K562 (cell line): ENCODE measurements at regions not wholly inside any gene's neighbourhood (a gene's known extent, or its start where the extent isn't known, plus 50 kb on each side); places are given as distances from the start of the nearest gene placed in this dataset.

Experiments used
- ATAC-seq: fragments of 200-7000 bp; cut with Tn5 transposase; 3 replicates; pipeline ENCODE4 v1.9.1; 2020; ENCODE audit warnings: moderate library complexity
- BruUV-seq: library from RNA; stranded (reverse); fragments of 400-500 nt; replicated peaks from 2 replicates; lab custom pipeline; 2021; lab: Mats Ljungman, UMichigan
- CTCF ChIA-PET: fragments of 300-600 bp; formaldehyde crosslinking; extraction: SDS; loops from one replicate; lab custom pipeline; 2021; ENCODE audit warnings: low intra/inter-chr PET ratio; lab: Yijun Ruan, JAX
- POLR2A ChIA-PET: fragments of 300-600, 350-650 bp; sonication (Branson Sonifier 250); formaldehyde crosslinking; extraction: SDS; loops from one replicate; lab custom pipeline; 2021; ENCODE audit warnings: antibody characterized with exemption, inconsistent platforms; lab: Yijun Ruan, JAX
- DNase-seq, 4 experiments: peaks; one replicate each; pipeline versions ENCODE4 v3.0.0 to v3.0.0-alpha.2; 2011 to 2018; ENCODE audit warnings: low spot score in 3 of 4, mixed read lengths in 3 of 4; ENCODE audit errors: extremely low read depth in 1 of 4
- FAIRE-seq: peaks from 2 replicates; lab custom pipeline; 2011; peaks lifted over from hg19 to GRCh38; lab: Jason Lieb, UNC
- H2AFZ ChIP-seq: 2 replicates; pipeline ENCODE4 v1.6.0; 2011; ENCODE audit warnings: low read depth, low read length, control low read depth, inconsistent platforms
- H3K27ac ChIP-seq: fragments of 200-600 bp; 3 replicates; pipeline ENCODE4 v1.8.0; 2011; ENCODE audit warnings: low read depth, mild to moderate bottlenecking, control low read depth, inconsistent platforms, low read length, moderate library complexity, mixed read lengths; ENCODE audit errors: extremely low read depth
- H3K27me3 ChIP-seq, 2 experiments: fragments of 300-600 bp in 1 of 2; 2 replicates in 1 of 2; 3 replicates in 1 of 2; pipeline versions ENCODE4 v1.6.0 to v1.8.0; 2011; ENCODE audit warnings: inconsistent platforms in 2 of 2, low read length in 2 of 2, mild to moderate bottlenecking in 1 of 2, mixed read lengths in 1 of 2, moderate library complexity in 1 of 2; ENCODE audit not compliant: control insufficient read depth in 2 of 2, insufficient read depth in 2 of 2
- H3K36me3 ChIP-seq: fragments of 300-600 bp; 3 replicates; pipeline ENCODE4 v1.8.0; 2011; ENCODE audit warnings: mild to moderate bottlenecking, low read length, inconsistent platforms; ENCODE audit not compliant: control insufficient read depth, insufficient read depth
- H3K4me1 ChIP-seq, 2 experiments: fragments of 200-600 bp in 1 of 2; replicated peaks in 1 of 2; 2 replicates in 1 of 2; 3 replicates in 1 of 2; pipeline versions ENCODE4 v1.5.1 to v1.8.0; 2011; ENCODE audit warnings: inconsistent platforms in 2 of 2, low read length in 2 of 2, mild to moderate bottlenecking in 1 of 2, mixed read lengths in 1 of 2, moderate library complexity in 1 of 2; ENCODE audit not compliant: control insufficient read depth in 2 of 2, insufficient read depth in 2 of 2
- H3K4me2 ChIP-seq: 2 replicates; pipeline ENCODE4 v1.6.1; 2011; ENCODE audit warnings: low read length, control low read depth, inconsistent platforms, mixed read lengths; ENCODE audit not compliant: insufficient read depth
- H3K4me3 ChIP-seq: fragments of 200-600 bp; sonication (generic), shearing (Covaris generic); 2 replicates; pipeline ENCODE4 v1.5.1; 2016; ENCODE audit warnings: control low read depth, inconsistent platforms
- H3K79me2 ChIP-seq: fragments of 200-600 bp; 3 replicates; pipeline ENCODE4 v1.8.0; 2011; ENCODE audit warnings: low read length, inconsistent platforms; ENCODE audit not compliant: control insufficient read depth, insufficient read depth
- H3K9ac ChIP-seq, 2 experiments: 2 replicates each; pipeline versions ENCODE4 v1.6.0 to v1.6.1; 2011; ENCODE audit warnings: low read depth in 2 of 2, low read length in 2 of 2, control low read depth in 1 of 2, inconsistent platforms in 1 of 2, mild to moderate bottlenecking in 1 of 2, mixed read lengths in 1 of 2; ENCODE audit not compliant: insufficient read depth in 1 of 2
- H3K9me1 ChIP-seq: one replicate; pipeline ENCODE4 v1.6.0; 2011; ENCODE audit warnings: inconsistent platforms, mild to moderate bottlenecking, low read length, moderate library complexity; ENCODE audit not compliant: control insufficient read depth, insufficient read depth
- H3K9me3 ChIP-seq: replicated peaks from 2 replicates; pipeline ENCODE4 v1.5.1; 2011; ENCODE audit warnings: low read depth, low read length, inconsistent platforms; ENCODE audit not compliant: control insufficient read depth, insufficient read depth
- H4K20me1 ChIP-seq: replicated peaks from 2 replicates; pipeline ENCODE4 v1.6.1; 2011; ENCODE audit warnings: low read length, inconsistent platforms, mixed read lengths; ENCODE audit not compliant: control insufficient read depth, insufficient read depth
- BDP1 ChIP-seq: IDR thresholded peaks from 3 replicates; pipeline ENCODE4 v1.6.1; 2011; ENCODE audit not compliant: insufficient read length, insufficient read depth
- DACH1 ChIP-seq: fragments of 450-650 bp; IDR thresholded peaks from 2 replicates; pipeline ENCODE4 v1.6.1; 2018; ENCODE audit not compliant: partially characterized antibody
- DLX4 ChIP-seq: fragments of 250-450 bp; sonication (Bioruptor Pico); IDR thresholded peaks from 2 replicates; pipeline ENCODE4 v1.6.1; 2021; ENCODE audit warnings: mild to moderate bottlenecking
- HMG20B ChIP-seq: fragments of 250-450 bp; sonication (Bioruptor Pico); IDR thresholded peaks from 2 replicates; pipeline ENCODE4 v1.5.0; 2021; ENCODE audit warnings: mild to moderate bottlenecking
- KDM5B ChIP-seq: fragments of 200-600 bp; sonication (generic); IDR thresholded peaks from 2 replicates; pipeline ENCODE4 v1.6.1; 2012; ENCODE audit warnings: low read depth, mild to moderate bottlenecking, moderate library complexity, low read length, control low read depth, inconsistent platforms; ENCODE audit not compliant: insufficient replicate concordance
- MCM3 ChIP-seq: fragments of 450-650 bp; IDR thresholded peaks from 2 replicates; pipeline ENCODE4 v1.6.1; 2016
- NFE2L1 ChIP-seq: fragments of 450-650 bp; IDR thresholded peaks from 2 replicates; pipeline ENCODE4 v1.6.1; 2016; ENCODE audit warnings: missing genetic modification characterization, low read depth, mild to moderate bottlenecking, missing compliant biosample characterization, moderate library complexity, borderline replicate concordance
- NR3C1 ChIP-seq: sonication (generic); formaldehyde crosslinking; IDR thresholded peaks from 2 replicates; pipeline ENCODE4 v1.8.1; 2022; ENCODE audit warnings: missing genetic modification reagents
- PATZ1 ChIP-seq: fragments of 250-450 bp; sonication (Bioruptor Pico); IDR thresholded peaks from 2 replicates; pipeline ENCODE4 v1.5.0; 2020; ENCODE audit warnings: mild to moderate bottlenecking, borderline replicate concordance
- RAD51 ChIP-seq: fragments of 450-650 bp; IDR thresholded peaks from 2 replicates; pipeline ENCODE4 v1.7.1; 2016; ENCODE audit warnings: low read depth, mild to moderate bottlenecking, borderline replicate concordance
- ZBED1 ChIP-seq: IDR thresholded peaks from 2 replicates; pipeline ENCODE4 v1.6.1; 2014
- ZNF316 ChIP-seq: fragments of 450-650 bp; IDR thresholded peaks from 2 replicates; pipeline ENCODE4 v1.6.1; 2016
- WGBS: fragments of 100-300 bp; shearing (Covaris generic); methylation state at CpG from one replicate; pipeline ENCODE4 v1.1.6; 2016; ENCODE audit warnings: low coverage, mixed read lengths; ENCODE audit not compliant: insufficient coverage; ENCODE audit errors: missing lambda C conversion rate; 5-methylcytosine and 5-hydroxymethylcytosine counted together
- in situ Hi-C: fragments of 300-500 bp; cut with MboI; formaldehyde crosslinking; loops from 4 replicates; pipeline ENCODE4 v1.15.0; 2018; ENCODE audit warnings: inconsistent platforms, mixed read lengths
- intact Hi-C: fragments of 100-400 bp; cut with micrococcal nuclease; formaldehyde crosslinking; loops from 2 replicates; pipeline ENCODE4 v1.14.2; 2022
- TF ChIP-seq, protein P1 (sequence below), 2 experiments: fragments of 450-650 bp; IDR thresholded peaks; 2 replicates each; pipeline ENCODE4 v1.6.1; 2016
- TF ChIP-seq, protein P2 (sequence below): fragments of 250-450 bp; sonication (Bioruptor Pico); IDR thresholded peaks from 2 replicates; pipeline ENCODE4 v1.5.0; 2020; ENCODE audit warnings: mild to moderate bottlenecking

DNA sequence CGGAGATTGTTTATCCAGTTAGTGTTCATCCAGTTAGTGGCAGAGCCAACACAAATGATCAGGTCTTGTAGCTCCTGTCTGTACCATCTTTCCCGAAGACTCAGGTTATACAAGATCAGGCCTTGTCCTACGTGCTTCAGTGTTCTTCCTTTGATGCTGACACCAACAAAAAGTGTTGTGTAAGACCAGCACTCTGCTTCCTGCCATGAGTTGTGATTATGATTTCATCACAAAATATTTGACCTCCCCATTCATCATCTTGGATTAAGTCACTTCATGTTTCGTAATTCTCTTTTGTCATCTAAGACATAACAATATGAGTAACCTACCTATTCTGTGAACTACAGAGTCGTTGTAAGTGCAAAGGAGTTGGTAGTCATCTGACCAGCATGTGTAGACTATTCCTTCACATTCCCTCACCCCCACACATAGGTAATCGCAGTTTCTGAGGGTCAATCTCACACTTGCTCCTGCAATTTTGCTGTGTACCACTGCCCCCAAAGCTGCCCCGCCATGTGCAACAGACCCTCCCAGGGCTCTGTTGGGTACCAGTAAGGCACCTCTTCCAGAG is 135.6 kb upstream of the SLC22A23 start (continued):
- TF ChIP-seq HMG20B (CRISPR knock-in tag): no peak

DNA sequence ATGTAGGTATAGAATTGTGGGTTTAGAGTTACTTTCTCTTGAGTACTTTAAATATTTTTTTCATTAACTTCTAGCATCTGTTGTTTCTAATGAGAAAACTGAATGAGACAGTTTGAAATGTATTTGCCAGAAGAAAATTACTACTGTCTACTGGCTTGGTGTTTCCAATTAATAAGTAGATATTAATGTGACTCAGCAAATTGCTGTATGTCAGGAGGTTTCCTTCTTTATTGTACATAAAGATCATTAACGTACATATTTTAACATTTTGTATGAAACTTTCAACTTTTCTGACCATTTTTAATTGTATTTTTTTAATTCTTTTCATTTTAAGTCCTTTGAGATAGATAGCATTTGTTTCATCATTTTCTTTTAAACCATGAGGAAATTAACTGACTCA is 135.1 kb upstream of the SLC22A23 start:
- Histone ChIP-seq H3K9me3 (no peaks in the 10 kb centered on the region), H3K9ac (no peak overlapping the region), H3K4me2 (no peak overlapping the region), H2AFZ (no peak overlapping the region), H3K4me3 (no peak overlapping the region), H3K79me2 (no peaks in the 10 kb centered on the region), H3K27me3 (peaks cover 34 to 46% of the 10 kb centered on the region in 2 experiments), H3K9me1 (no peaks in the 10 kb centered on the region), H3K36me3 (no peaks in the 10 kb centered on the region), H4K20me1 (no peaks in the 10 kb centered on the region), H3K27ac (no peak overlapping the region), H3K4me1 (no peaks in the 10 kb centered on the region)
- in situ Hi-C loops: loop anchor here (10.0 kb wide), 1 partner anchor 307 kb away; no protein-coding TSS in a partner anchor
- 0% methylated on average over 1 of the region's 1 CpG for WGBS
- POLR2A ChIA-PET: no interaction called here
- intact Hi-C loops: no loop called here
- DNase-seq: no peak
- CTCF ChIA-PET: no interaction called here
- FAIRE-seq: peak; percentile 23
- ATAC-seq: no peak
- no TSS peak for BruUV-seq
- TF ChIP-seq RAD51 (no peak), MCM3 (no peak), DACH1 (peak; percentile 32), NFE2L1 (tag) (peak; percentile 32; the same call in 1 of the 2 replicates), NR3C1 (CRISPR knock-in tag) (no peak), DLX4 (CRISPR knock-in tag) (no peak), KDM5B (no peak), BDP1 (no peak), PATZ1 (CRISPR knock-in tag) (no peak), ZNF316 (peak; percentile 48), ZBED1 (no peak)
- TF ChIP-seq, protein P1, sequence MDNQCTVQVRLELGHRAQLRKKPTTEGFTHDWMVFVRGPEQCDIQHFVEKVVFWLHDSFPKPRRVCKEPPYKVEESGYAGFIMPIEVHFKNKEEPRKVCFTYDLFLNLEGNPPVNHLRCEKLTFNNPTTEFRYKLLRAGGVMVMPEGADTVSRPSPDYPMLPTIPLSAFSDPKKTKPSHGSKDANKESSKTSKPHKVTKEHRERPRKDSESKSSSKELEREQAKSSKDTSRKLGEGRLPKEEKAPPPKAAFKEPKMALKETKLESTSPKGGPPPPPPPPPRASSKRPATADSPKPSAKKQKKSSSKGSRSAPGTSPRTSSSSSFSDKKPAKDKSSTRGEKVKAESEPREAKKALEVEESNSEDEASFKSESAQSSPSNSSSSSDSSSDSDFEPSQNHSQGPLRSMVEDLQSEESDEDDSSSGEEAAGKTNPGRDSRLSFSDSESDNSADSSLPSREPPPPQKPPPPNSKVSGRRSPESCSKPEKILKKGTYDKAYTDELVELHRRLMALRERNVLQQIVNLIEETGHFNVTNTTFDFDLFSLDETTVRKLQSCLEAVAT (IDR thresholded peaks at IDR 0.05): no peak
- TF ChIP-seq, protein P2, sequence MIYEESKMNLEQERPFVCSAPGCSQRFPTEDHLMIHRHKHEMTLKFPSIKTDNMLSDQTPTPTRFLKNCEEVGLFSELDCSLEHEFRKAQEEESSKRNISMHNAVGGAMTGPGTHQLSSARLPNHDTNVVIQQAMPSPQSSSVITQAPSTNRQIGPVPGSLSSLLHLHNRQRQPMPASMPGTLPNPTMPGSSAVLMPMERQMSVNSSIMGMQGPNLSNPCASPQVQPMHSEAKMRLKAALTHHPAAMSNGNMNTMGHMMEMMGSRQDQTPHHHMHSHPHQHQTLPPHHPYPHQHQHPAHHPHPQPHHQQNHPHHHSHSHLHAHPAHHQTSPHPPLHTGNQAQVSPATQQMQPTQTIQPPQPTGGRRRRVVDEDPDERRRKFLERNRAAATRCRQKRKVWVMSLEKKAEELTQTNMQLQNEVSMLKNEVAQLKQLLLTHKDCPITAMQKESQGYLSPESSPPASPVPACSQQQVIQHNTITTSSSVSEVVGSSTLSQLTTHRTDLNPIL (CRISPR knock-in tag): no peak
